H1 (cell line): ENCODE measurements at regions not wholly inside any gene's neighbourhood (a gene's known extent, or its start where the extent isn't known, plus 50 kb on each side); places are given as distances from the start of the nearest gene placed in this dataset.

Experiments used
- CTCF ChIA-PET: fragments of 300-600 bp; sonication (Branson Sonifier 250); formaldehyde crosslinking; loops from one replicate; lab custom pipeline; 2021; ENCODE audit not compliant: partially characterized antibody; lab: Charles Lee
- POLR2A ChIA-PET: fragments of 300-600 bp; sonication (Branson Sonifier 250); formaldehyde crosslinking; loops from one replicate; lab custom pipeline; 2021; ENCODE audit warnings: inconsistent platforms; ENCODE audit not compliant: partially characterized antibody; lab: Charles Lee
- DNase-seq, 2 experiments: peaks; one replicate each; pipeline versions ENCODE4 v3.0.0 to v3.0.0-alpha.2; 2010 to 2022; ENCODE audit warnings: low spot score in 2 of 2, low read depth in 1 of 2, mixed read lengths in 1 of 2
- FAIRE-seq: peaks from 2 replicates; lab custom pipeline; 2011; peaks lifted over from hg19 to GRCh38; lab: Jason Lieb, UNC
- H2AFZ ChIP-seq: 2 replicates; pipeline ENCODE4 v1.8.1; 2012; ENCODE audit warnings: low read length, inconsistent platforms
- H2AK5ac ChIP-seq: 2 replicates; pipeline ENCODE4 v1.6.1; 2013; ENCODE audit warnings: low read depth, low read length
- H2BK120ac ChIP-seq: replicated peaks from 2 replicates; pipeline ENCODE3; 2013; ENCODE audit warnings: low read depth, low read length, inconsistent platforms
- H2BK12ac ChIP-seq: 2 replicates; pipeline ENCODE4 v1.6.1; 2013; ENCODE audit warnings: low read depth, low read length
- H2BK15ac ChIP-seq: 2 replicates; pipeline ENCODE4 v1.6.1; 2013; ENCODE audit warnings: low read length
- H2BK20ac ChIP-seq: 2 replicates; pipeline ENCODE4 v1.6.1; 2013; ENCODE audit warnings: low read length
- H2BK5ac ChIP-seq: 2 replicates; pipeline ENCODE4 v1.6.1; 2013; ENCODE audit warnings: low read depth, low read length
- H3K14ac ChIP-seq: 2 replicates; pipeline ENCODE4 v1.6.1; 2013; ENCODE audit warnings: inconsistent platforms; ENCODE audit not compliant: insufficient read length
- H3K18ac ChIP-seq: 2 replicates; pipeline ENCODE4 v1.6.1; 2013; ENCODE audit warnings: low read length; ENCODE audit errors: extremely low read depth
- H3K23ac ChIP-seq: 2 replicates; pipeline ENCODE4 v1.6.1; 2013; ENCODE audit warnings: inconsistent platforms; ENCODE audit not compliant: insufficient read length
- H3K23me2 ChIP-seq: 2 replicates; pipeline ENCODE4 v1.6.1; 2013; ENCODE audit warnings: low read depth, low read length
- H3K27ac ChIP-seq: 2 replicates; pipeline ENCODE4 v1.6.1; 2011; ENCODE audit warnings: low read depth, low read length, inconsistent platforms
- H3K27me3 ChIP-seq, 4 experiments: replicated peaks in 1 of 4; 1 replicate in 1 of 4; 2 replicates in 3 of 4; pipeline versions ENCODE4 v1.6.1 to v1.8.1; 2011 to 2013; ENCODE audit warnings: low read length in 3 of 4, mild to moderate bottlenecking in 3 of 4, inconsistent platforms in 2 of 4, mixed read lengths in 2 of 4, moderate library complexity in 1 of 4; ENCODE audit not compliant: control insufficient read depth in 3 of 4, insufficient read depth in 3 of 4; ENCODE audit errors: extremely low read depth in 1 of 4
- H3K36me3 ChIP-seq, 4 experiments: 2 replicates each; pipeline versions ENCODE4 v1.6.1 to v1.8.1; 2011 to 2013; ENCODE audit warnings: mild to moderate bottlenecking in 4 of 4, low read length in 3 of 4, moderate library complexity in 2 of 4, control low read depth in 1 of 4, inconsistent platforms in 1 of 4; ENCODE audit not compliant: insufficient read depth in 4 of 4, control insufficient read depth in 2 of 4
- H3K4ac ChIP-seq: replicated peaks from 2 replicates; pipeline ENCODE3; 2013; ENCODE audit warnings: low read length, low read depth, mixed read lengths, inconsistent platforms; ENCODE audit not compliant: insufficient read length
- H3K4me1 ChIP-seq, 4 experiments: replicated peaks in 1 of 4; 1 replicate in 1 of 4; 2 replicates in 3 of 4; pipeline versions ENCODE4 v1.6.1 to v1.8.1; 2011 to 2013; ENCODE audit warnings: low read length in 3 of 4, inconsistent platforms in 2 of 4, mixed read lengths in 1 of 4; ENCODE audit not compliant: insufficient read depth in 4 of 4, control insufficient read depth in 3 of 4
- H3K4me2 ChIP-seq, 2 experiments: 2 replicates each; pipeline versions ENCODE4 v1.6.1 to v1.8.1; 2011 to 2013; ENCODE audit warnings: low read depth in 2 of 2, low read length in 2 of 2, control low read depth in 1 of 2, inconsistent platforms in 1 of 2, mild to moderate bottlenecking in 1 of 2; ENCODE audit not compliant: insufficient read depth in 1 of 2
- H3K4me3 ChIP-seq, 4 experiments: fragments of 200-600, 300-600 bp in 1 of 4; sonication (generic), shearing (Covaris generic), sonication (Bioruptor Twin) in 1 of 4; 2 replicates each; pipeline versions ENCODE4 v1.5.1 to v1.8.1; 2011 to 2016; ENCODE audit warnings: low read length in 4 of 4, low read depth in 3 of 4, control low read depth in 2 of 4, inconsistent platforms in 2 of 4, mild to moderate bottlenecking in 2 of 4, mixed read lengths in 1 of 4, moderate library complexity in 1 of 4; ENCODE audit not compliant: insufficient read depth in 2 of 4; ENCODE audit errors: extremely low read depth in 1 of 4
- H3K56ac ChIP-seq: replicated peaks from 2 replicates; pipeline ENCODE3; 2013; ENCODE audit warnings: low read depth, mild to moderate bottlenecking, mixed read lengths, low read length, inconsistent platforms; ENCODE audit not compliant: insufficient read length
- H3K79me1 ChIP-seq: 2 replicates; pipeline ENCODE4 v1.6.1; 2013; ENCODE audit warnings: low read depth, low read length, control low read depth
- H3K79me2 ChIP-seq, 2 experiments: 2 replicates each; pipeline versions ENCODE4 v1.6.1 to v1.8.1; 2012 to 2013; ENCODE audit warnings: low read length in 2 of 2, mild to moderate bottlenecking in 2 of 2, inconsistent platforms in 1 of 2; ENCODE audit not compliant: insufficient read depth in 2 of 2, control insufficient read depth in 1 of 2
- H3K9ac ChIP-seq, 4 experiments: replicated peaks in 1 of 4; 1 replicate in 1 of 4; 2 replicates in 3 of 4; pipeline versions ENCODE4 v1.6.1 to v1.8.1; 2011 to 2013; ENCODE audit warnings: low read depth in 3 of 4, low read length in 3 of 4, control low read depth in 2 of 4, mild to moderate bottlenecking in 2 of 4, moderate library complexity in 2 of 4, inconsistent platforms in 1 of 4; ENCODE audit errors: extremely low read depth in 1 of 4
- H3K9me3 ChIP-seq, 2 experiments: 2 replicates each; pipeline versions ENCODE4 v1.6.1 to v1.8.1; 2012 to 2013; ENCODE audit warnings: mild to moderate bottlenecking in 2 of 2, moderate library complexity in 2 of 2, control low read depth in 1 of 2, inconsistent platforms in 1 of 2, low read depth in 1 of 2, low read length in 1 of 2, mixed read lengths in 1 of 2; ENCODE audit not compliant: insufficient read depth in 2 of 2
- H4K20me1 ChIP-seq, 2 experiments: replicated peaks in 1 of 2; 2 replicates each; pipeline versions ENCODE3 to v1.8.1; 2011 to 2013; ENCODE audit warnings: inconsistent platforms in 2 of 2, low read length in 2 of 2, mild to moderate bottlenecking in 1 of 2; ENCODE audit not compliant: insufficient read depth in 2 of 2, control insufficient read depth in 1 of 2
- H4K5ac ChIP-seq: 2 replicates; pipeline ENCODE4 v1.6.1; 2013; ENCODE audit warnings: low read length, low read depth, mixed read lengths, inconsistent platforms; ENCODE audit not compliant: insufficient read length
- H4K8ac ChIP-seq: 2 replicates; pipeline ENCODE4 v1.8.0; 2013; ENCODE audit warnings: mild to moderate bottlenecking, moderate library complexity, low read length, inconsistent platforms; ENCODE audit not compliant: insufficient read depth; ENCODE audit errors: extremely low read depth
- H4K91ac ChIP-seq: replicated peaks from 2 replicates; pipeline ENCODE3; 2013; ENCODE audit warnings: low read length, mixed read lengths, inconsistent platforms; ENCODE audit not compliant: insufficient read length
- KDM5A ChIP-seq: fragments of 200-600 bp; IDR thresholded peaks from 2 replicates; pipeline ENCODE4 v1.7.1; 2012; ENCODE audit warnings: mild to moderate bottlenecking, low read length, inconsistent platforms, mixed read lengths
- RAD21 ChIP-seq, 2 experiments: IDR thresholded peaks in 1 of 2; conservative IDR thresholded peaks in 1 of 2; 2 replicates each; pipeline ENCODE4 v1.6.1; 2011; ENCODE audit warnings: low read depth in 2 of 2, low read length in 2 of 2, improper control_type of control experiment in 1 of 2, inconsistent platforms in 1 of 2, mild to moderate bottlenecking in 1 of 2, moderate library complexity in 1 of 2
- SRF ChIP-seq: IDR thresholded peaks from 2 replicates; pipeline ENCODE4 v1.6.1; 2011; ENCODE audit warnings: mild to moderate bottlenecking, low read depth, low read length, moderate library complexity
- WGBS, 2 experiments: shearing (Covaris generic) in 1 of 2; methylation state at CpG; one replicate each; pipeline versions ENCODE4 v1.1.6 to v1.1.7; 2013 to 2015; ENCODE audit warnings: low lambda C conversion rate in 2 of 2, mixed read lengths in 2 of 2, inconsistent platforms in 1 of 2, low coverage in 1 of 2, missing lambda C conversion rate in 1 of 2; ENCODE audit not compliant: insufficient replicate concordance in 2 of 2, insufficient coverage in 1 of 2, insufficient read length in 1 of 2; ENCODE audit errors: extremely low coverage in 1 of 2, missing lambda C conversion rate in 1 of 2; 5-methylcytosine and 5-hydroxymethylcytosine counted together
- TF ChIP-seq, protein P1 (sequence below): IDR thresholded peaks from 2 replicates; pipeline ENCODE4 v1.6.1; 2011; ENCODE audit warnings: low read depth, mild to moderate bottlenecking, low read length; ENCODE audit not compliant: insufficient read depth

DNA sequence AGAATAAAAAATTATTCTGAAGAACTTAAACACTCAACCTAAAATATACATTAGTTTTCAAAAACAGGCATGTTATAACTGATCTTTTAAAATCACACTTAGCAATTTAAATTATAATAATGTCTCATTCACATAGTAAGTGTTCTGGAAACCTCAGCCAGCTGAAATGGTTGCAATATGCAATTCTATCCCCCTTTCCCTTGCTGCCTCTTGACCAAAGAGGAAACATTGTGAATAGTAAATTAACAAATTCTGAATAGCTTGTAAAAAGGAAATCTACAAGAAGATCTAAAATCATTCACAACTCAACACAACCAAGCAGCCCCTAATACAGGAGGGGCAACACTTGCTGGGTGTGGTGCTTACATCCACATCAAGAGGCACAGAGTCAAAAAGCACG lies 431.9 kb downstream of the BCAT1 start:
- DNase-seq (no peak), FAIRE-seq (no peak)
- no peaks in the 10 kb centered on the region for H3K36me3 ChIP-seq
- ChIA-PET POLR2A (no interaction called here), CTCF (interaction anchor here (0.7 kb wide), 1 partner anchor 19 kb away, joined by 3 read pairs; no protein-coding TSS in a partner anchor)
- no peak overlapping the region for H2BK20ac ChIP-seq
- H4K20me1 ChIP-seq = no peaks in the 10 kb centered on the region
- H3K23me2 ChIP-seq = no peaks in the 10 kb centered on the region
- no peak overlapping the region for H4K91ac ChIP-seq
- WGBS, 2 experiments = 90% methylated on average over 1 of the region's 1 CpG; no CpG with 5 or more reads in 1 of the 2 experiments
- H2BK120ac ChIP-seq = no peak overlapping the region
- H3K23ac ChIP-seq = no peak overlapping the region
- H3K56ac ChIP-seq = no peak overlapping the region
- H2AFZ ChIP-seq = no peak overlapping the region; the same call in 1 of the 2 replicates
- H3K79me2 ChIP-seq = no peaks in the 10 kb centered on the region
- H2BK5ac ChIP-seq = no peak overlapping the region
- no peak overlapping the region; a peak in 1 of 8 replicates for H3K4me3 ChIP-seq
- H2BK12ac ChIP-seq = peak overlapping the region; percentile 40; the same call in 1 of the 2 replicates
- H3K27me3 ChIP-seq = no peaks in the 10 kb centered on the region
- no peak overlapping the region for H3K18ac ChIP-seq
- no peak overlapping the region for H4K5ac ChIP-seq
- H3K4me2 ChIP-seq = no peak overlapping the region
- no peak overlapping the region for H4K8ac ChIP-seq
- no peak overlapping the region for H3K14ac ChIP-seq
- no peak overlapping the region for H3K4ac ChIP-seq
- H2AK5ac ChIP-seq = no peak overlapping the region
- no peak overlapping the region for H2BK15ac ChIP-seq
- H3K27ac ChIP-seq = no peak overlapping the region
- H3K9me3 ChIP-seq = peaks cover 4 to 13% of the 10 kb centered on the region in 2 experiments; a peak in 3 of 4 replicates
- TF ChIP-seq RAD21 (IDR thresholded peaks at IDR 0.05 in 1 of 2, conservative IDR thresholded peaks at IDR 0.05 in 1 of 2; ENCODE audit: low read depth in 2 of 2, low read length in 2 of 2) = no peak
- no peak for TF ChIP-seq SRF
- TF ChIP-seq, protein P1, sequence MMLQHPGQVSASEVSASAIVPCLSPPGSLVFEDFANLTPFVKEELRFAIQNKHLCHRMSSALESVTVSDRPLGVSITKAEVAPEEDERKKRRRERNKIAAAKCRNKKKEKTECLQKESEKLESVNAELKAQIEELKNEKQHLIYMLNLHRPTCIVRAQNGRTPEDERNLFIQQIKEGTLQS = no peak
- TF ChIP-seq KDM5A = no peak
- no peaks in the 10 kb centered on the region for H3K79me1 ChIP-seq
- H3K9ac ChIP-seq = no peak overlapping the region
- H3K4me1 ChIP-seq = no peaks in the 10 kb centered on the region
